Suprapubic skin (tissue), 3 donors: ENCODE measurements at regions not wholly inside any gene's neighbourhood (a gene's known extent, or its start where the extent isn't known, plus 50 kb on each side); places are given as distances from the start of the nearest gene placed in this dataset.

Experiments
- EP300 ChIP-seq: sonication (generic); formaldehyde crosslinking; IDR thresholded peaks from one replicate; pipeline ENCODE4 v1.6.1; 2017; ENCODE audit warnings: antibody characterized with exemption
- POLR2A ChIP-seq, 2 donors: fragments of 450-650 bp; IDR thresholded peaks; one replicate each; pipeline ENCODE4 v1.6.1; 2017; ENCODE audit warnings: antibody characterized with exemption in 2 of 2, mild to moderate bottlenecking in 2 of 2, moderate library complexity in 2 of 2
- TF ChIP-seq, protein P1 (sequence below), 2 donors: fragments of 200-600 bp in 1 of 2; fragments of 450-650 bp in 1 of 2; sonication (generic) in 1 of 2; IDR thresholded peaks; one replicate each; pipeline ENCODE4 v1.5.1; 2016 to 2019; ENCODE audit warnings: antibody characterized with exemption in 2 of 2, mild to moderate bottlenecking in 1 of 2, moderate library complexity in 1 of 2

DNA sequence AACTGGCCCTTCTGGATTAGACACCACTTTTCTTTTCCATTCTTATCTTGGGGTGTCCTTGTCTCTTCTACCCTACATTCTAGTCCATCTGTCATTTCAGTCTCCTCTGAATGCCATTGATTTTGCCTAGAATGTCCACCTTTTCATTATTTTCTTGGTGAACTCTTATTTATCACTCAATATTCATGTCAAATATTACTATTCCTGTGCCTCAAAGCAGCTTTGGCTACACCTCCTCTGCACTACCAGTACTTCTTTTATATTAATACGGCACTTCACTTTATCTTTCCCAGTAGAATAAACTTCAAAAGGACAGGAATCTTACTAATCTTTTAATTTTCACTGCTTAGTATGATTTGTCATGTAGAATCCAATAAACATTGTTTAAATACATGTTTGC is 186.4 kb upstream of the DPYD start:
- TF ChIP-seq, protein P1, sequence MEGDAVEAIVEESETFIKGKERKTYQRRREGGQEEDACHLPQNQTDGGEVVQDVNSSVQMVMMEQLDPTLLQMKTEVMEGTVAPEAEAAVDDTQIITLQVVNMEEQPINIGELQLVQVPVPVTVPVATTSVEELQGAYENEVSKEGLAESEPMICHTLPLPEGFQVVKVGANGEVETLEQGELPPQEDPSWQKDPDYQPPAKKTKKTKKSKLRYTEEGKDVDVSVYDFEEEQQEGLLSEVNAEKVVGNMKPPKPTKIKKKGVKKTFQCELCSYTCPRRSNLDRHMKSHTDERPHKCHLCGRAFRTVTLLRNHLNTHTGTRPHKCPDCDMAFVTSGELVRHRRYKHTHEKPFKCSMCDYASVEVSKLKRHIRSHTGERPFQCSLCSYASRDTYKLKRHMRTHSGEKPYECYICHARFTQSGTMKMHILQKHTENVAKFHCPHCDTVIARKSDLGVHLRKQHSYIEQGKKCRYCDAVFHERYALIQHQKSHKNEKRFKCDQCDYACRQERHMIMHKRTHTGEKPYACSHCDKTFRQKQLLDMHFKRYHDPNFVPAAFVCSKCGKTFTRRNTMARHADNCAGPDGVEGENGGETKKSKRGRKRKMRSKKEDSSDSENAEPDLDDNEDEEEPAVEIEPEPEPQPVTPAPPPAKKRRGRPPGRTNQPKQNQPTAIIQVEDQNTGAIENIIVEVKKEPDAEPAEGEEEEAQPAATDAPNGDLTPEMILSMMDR (IDR thresholded peaks at IDR 0.05) = no peak
- TF ChIP-seq EP300 = no peak
- no peak for TF ChIP-seq POLR2A (IDR thresholded peaks at IDR 0.05)
